HS-5 (cell line): ENCODE measurements at regions not wholly inside any gene's neighbourhood (a gene's known extent, or its start where the extent isn't known, plus 50 kb on each side); places are given as distances from the start of the nearest gene placed in this dataset.

ENCODE experiments used
- DNase-seq: peaks from one replicate; pipeline ENCODE4 v3.0.0-alpha.2; 2012; ENCODE audit warnings: low read depth

- DNase-seq: no peak
Observed at GRCh38 chr2:21438949-21439348, 315.2 kb downstream of the TDRD15 start.

DNA sequence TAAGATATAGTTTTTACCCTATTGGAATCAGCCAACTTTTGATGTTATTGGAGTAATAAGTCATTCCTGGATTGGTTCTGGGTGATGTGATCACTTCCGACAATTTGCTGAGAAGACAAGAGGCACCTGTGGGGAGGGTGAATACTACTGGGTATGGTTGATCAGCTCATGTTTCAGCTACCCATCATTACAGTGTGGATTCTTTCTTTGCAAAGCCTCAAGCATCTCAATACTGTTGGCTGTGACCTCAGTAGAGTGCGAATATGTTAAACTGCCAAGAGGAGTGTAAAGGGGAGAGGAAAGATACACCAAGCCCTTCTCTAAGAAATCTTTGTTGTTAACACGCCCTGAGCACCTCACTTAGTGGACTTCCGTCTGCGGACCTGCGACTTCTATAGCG is 317.7 kb downstream of the TDRD15 start:
- no peak for DNase-seq

- DNase-seq: no peak
Observed at GRCh38 chr2:21443494-21444105, 319.8 kb downstream of the TDRD15 start.

DNA sequence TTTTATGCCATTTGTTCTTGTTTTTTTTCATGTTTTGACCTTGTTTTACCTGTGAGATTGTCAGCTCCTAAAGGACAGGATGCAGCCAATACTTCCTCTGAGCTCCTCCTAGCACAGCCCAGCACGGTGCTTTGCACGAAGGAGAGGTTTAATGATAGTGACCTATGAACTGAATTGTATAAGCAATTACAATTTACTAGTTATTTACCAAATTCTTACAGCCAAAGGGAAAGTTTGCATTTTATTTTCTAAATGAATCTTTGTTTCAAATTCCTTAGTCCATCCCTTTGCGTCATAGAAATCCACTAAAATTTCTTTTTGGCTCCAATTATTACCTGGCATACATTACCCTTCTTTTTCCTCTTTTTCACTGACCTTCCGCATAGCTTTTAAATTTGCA is 326.1 kb downstream of the TDRD15 start:
- no peak for DNase-seq

DNA sequence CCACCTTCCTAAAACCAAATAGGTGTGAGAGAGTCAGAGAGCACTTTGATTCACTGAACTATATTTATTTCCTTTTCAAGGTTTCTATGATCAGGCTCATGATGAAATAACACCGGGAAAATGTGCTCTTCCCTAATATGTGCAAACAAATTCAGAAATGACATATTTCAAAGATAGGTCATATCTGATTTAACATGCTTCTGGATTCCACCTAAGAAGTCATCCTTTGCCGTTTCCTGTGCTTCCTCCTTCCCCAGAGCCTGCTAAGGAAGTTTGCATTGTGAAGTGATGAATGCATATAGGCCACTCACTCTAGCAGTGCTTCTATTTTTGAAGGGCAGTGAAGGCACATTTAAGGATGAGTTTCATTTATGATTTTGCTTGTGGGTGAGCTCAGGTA is 327.6 kb downstream of the TDRD15 start:
- peak; percentile 5 for DNase-seq

GRCh38 chr2:21452263-21452662 is 328.5 kb downstream of the TDRD15 start:
- no peak for DNase-seq

- DNase-seq: no peak
Observed at GRCh38 chr2:21452678-21453077, 328.9 kb downstream of the TDRD15 start.

- no peak for DNase-seq
Observed at GRCh38 chr2:21453723-21454450, 330.1 kb downstream of the TDRD15 start.

- no peak for DNase-seq
Observed at GRCh38 chr2:21454839-21455238, 331.1 kb downstream of the TDRD15 start.

DNA sequence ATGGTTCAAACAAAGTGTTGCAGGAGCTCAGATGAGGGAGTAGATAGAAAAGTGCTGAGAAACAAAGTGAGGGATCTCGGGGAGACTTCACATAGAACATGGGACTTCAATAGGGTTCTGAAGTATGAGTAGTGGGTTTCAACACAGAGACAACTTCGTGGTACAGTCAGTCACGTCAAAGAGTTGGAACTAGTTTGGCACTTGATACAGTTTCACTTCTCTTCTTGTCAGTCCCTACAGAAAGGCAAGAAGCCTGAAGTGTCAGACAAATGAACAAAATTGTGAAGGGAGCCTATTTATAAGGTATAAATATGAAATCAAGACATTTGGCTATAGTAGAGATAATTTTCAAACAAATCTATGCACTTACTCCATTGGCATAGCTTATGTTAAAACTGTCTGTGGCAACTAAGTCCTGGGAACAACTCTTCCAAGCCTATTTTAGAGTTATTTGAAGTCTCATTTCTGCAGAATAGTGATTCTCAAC is 338.0 kb downstream of the TDRD15 start:
- DNase-seq: no peak

- no peak for DNase-seq
Observed at GRCh38 chr2:21466341-21466927, 342.7 kb downstream of the TDRD15 start.

- DNase-seq: no peak
Observed at GRCh38 chr2:21467280-21467818, 343.6 kb downstream of the TDRD15 start.

DNA sequence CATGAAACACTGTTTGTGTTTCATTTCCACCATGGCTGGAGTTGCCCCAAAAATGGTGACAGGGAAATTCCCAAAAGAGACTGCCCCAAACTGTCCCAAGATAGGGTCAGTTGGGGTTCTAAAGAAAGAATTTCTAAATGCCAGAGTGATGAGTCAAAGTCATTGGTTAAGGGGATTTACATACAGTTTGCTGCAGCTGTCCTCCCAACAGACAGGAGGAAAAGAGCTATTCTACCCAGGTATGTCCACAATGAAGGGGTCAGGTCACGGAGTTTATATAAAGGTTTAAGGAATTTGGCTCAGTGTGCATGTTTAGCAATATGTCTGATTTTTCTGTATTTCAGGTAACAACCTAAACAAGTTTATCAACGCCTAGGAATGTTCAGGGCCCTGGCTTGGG is 344.1 kb downstream of the TDRD15 start:
- no peak for DNase-seq

- DNase-seq: no peak
Observed at GRCh38 chr2:21468624-21469023, 344.9 kb downstream of the TDRD15 start.

GRCh38 chr2:21469158-21469557 is 345.4 kb downstream of the TDRD15 start:
- DNase-seq: no peak

GRCh38 chr2:21469564-21469963 is 345.8 kb downstream of the TDRD15 start:
- no peak for DNase-seq

DNA sequence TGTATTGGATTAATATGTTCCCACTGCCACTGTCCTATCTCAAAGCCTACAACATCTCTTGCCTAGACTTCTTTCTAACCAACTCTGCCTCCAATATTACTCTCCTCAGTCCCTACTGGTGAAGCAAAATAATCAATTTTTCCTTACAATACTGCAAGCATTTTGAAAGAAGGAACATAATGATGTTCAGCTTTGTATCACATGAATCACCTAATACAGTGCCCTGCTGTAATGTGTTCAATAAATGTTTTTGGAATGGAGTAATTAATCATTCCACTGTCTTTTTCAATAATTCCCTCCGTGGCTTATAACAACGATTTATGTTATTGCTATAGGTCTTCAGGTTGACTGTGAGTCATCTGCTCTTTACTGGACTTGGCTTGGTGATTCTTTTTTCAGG is 356.4 kb downstream of the TDRD15 start:
- DNase-seq: no peak

GRCh38 chr2:21484643-21485042 is 360.9 kb downstream of the TDRD15 start:
- no peak for DNase-seq

GRCh38 chr2:21486445-21486844 is 362.7 kb downstream of the TDRD15 start:
- no peak for DNase-seq

- DNase-seq: no peak
Observed at GRCh38 chr2:21489080-21489479, 365.3 kb downstream of the TDRD15 start.

- no peak for DNase-seq
Observed at GRCh38 chr2:21498016-21498415, 374.2 kb downstream of the TDRD15 start.

- DNase-seq: no peak
Observed at GRCh38 chr2:21500401-21500945, 376.7 kb downstream of the TDRD15 start.
